Activated B cell treated with CpG ODN at 0.5 μM for 24 hours (primary cell): ENCODE measurements at regions not wholly inside any gene's neighbourhood (a gene's known extent, or its start where the extent isn't known, plus 50 kb on each side); places are given as distances from the start of the nearest gene placed in this dataset.

Source experiments
- ATAC-seq: fragments of 200-7000 bp; cut with Tn5 transposase; one replicate; pipeline ENCODE4 v1.10.0; 2021; ENCODE audit warnings: low read depth, mild to moderate bottlenecking, moderate library complexity
- CTCF ChIA-PET: fragments of 350-600 bp; sonication (Branson Sonifier 250); formaldehyde crosslinking; loops from one replicate; lab custom pipeline; 2021; ENCODE audit warnings: antibody characterized with exemption; lab: Charles Lee
- POLR2A ChIA-PET: fragments of 350-600 bp; sonication (Branson Sonifier 250); formaldehyde crosslinking; loops from one replicate; lab custom pipeline; 2021; ENCODE audit warnings: antibody characterized with exemption; lab: Charles Lee
- DNase-seq: peaks from one replicate; pipeline ENCODE4 v3.0.0; 2022
- H3K27ac Mint-ChIP-seq: one replicate; pipeline ENCODE4 v1.8.0; 2020; ENCODE audit warnings: mixed read lengths
- H3K27me3 Mint-ChIP-seq: one replicate; pipeline ENCODE4 v1.8.0; 2021; ENCODE audit warnings: mixed read lengths
- H3K36me3 Mint-ChIP-seq: one replicate; pipeline ENCODE4 v1.8.0; 2021; ENCODE audit warnings: low read depth, mixed read lengths
- H3K4me1 Mint-ChIP-seq: one replicate; pipeline ENCODE4 v1.8.0; 2021; ENCODE audit warnings: mixed read lengths
- H3K4me3 Mint-ChIP-seq: one replicate; pipeline ENCODE4 v1.8.0; 2020; ENCODE audit warnings: mild to moderate bottlenecking, mixed read lengths
- H3K9me3 Mint-ChIP-seq: one replicate; pipeline ENCODE4 v1.8.0; 2020; ENCODE audit warnings: mixed read lengths
- intact Hi-C: fragments of 100-400 bp; cut with micrococcal nuclease; formaldehyde crosslinking; loops from one replicate; pipeline ENCODE4 v1.15.1; 2024
- TF ChIP-seq, protein P1 (sequence below): fragments of 200-600 bp; IDR thresholded peaks from one replicate; pipeline ENCODE4 v1.8.0; 2022; ENCODE audit warnings: antibody characterized with exemption, mild to moderate bottlenecking

GRCh38 chr6:8499540-8499939 lies 64.2 kb upstream of the SLC35B3 start:
- Mint-ChIP-seq H3K27ac (no peak overlapping the region), H3K4me3 (no peak overlapping the region), H3K36me3 (no peaks in the 10 kb centered on the region), H3K27me3 (peaks cover 2% of the 10 kb centered on the region), H3K9me3 (peaks cover 3% of the 10 kb centered on the region), H3K4me1 (no peaks in the 10 kb centered on the region)
- no peak for DNase-seq
- TF ChIP-seq, protein P1, sequence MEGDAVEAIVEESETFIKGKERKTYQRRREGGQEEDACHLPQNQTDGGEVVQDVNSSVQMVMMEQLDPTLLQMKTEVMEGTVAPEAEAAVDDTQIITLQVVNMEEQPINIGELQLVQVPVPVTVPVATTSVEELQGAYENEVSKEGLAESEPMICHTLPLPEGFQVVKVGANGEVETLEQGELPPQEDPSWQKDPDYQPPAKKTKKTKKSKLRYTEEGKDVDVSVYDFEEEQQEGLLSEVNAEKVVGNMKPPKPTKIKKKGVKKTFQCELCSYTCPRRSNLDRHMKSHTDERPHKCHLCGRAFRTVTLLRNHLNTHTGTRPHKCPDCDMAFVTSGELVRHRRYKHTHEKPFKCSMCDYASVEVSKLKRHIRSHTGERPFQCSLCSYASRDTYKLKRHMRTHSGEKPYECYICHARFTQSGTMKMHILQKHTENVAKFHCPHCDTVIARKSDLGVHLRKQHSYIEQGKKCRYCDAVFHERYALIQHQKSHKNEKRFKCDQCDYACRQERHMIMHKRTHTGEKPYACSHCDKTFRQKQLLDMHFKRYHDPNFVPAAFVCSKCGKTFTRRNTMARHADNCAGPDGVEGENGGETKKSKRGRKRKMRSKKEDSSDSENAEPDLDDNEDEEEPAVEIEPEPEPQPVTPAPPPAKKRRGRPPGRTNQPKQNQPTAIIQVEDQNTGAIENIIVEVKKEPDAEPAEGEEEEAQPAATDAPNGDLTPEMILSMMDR: no peak
- POLR2A ChIA-PET: no interaction called here
- CTCF ChIA-PET: no interaction called here
- ATAC-seq: no peak
- intact Hi-C loops: no loop called here

DNA sequence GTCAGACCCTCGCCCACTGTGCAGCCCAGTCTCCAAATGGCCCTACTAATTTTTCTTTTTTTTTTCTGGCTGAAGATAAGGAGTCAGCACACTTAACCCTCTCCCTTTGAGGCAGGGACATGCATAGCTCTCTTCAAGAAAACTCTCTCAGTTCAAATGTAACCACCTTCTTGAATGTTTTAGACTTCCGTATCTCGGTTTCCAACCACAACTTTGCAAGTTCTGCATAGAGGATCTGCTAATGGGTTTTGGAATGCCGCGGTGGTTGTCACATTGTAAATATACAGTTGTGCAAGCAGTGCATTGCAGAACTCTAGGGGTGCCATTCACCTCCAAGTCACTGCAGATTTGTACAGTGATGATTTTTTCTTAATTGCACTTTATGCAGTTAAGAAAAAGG lies 59.4 kb upstream of the SLC35B3 start:
- Mint-ChIP-seq H3K27me3 (peaks cover 2% of the 10 kb centered on the region), H3K27ac (no peak overlapping the region), H3K36me3 (no peaks in the 10 kb centered on the region), H3K9me3 (peaks cover 3% of the 10 kb centered on the region), H3K4me3 (no peak overlapping the region), H3K4me1 (no peaks in the 10 kb centered on the region)
- CTCF ChIA-PET: no interaction called here
- ATAC-seq: no peak
- DNase-seq: no peak
- POLR2A ChIA-PET: no interaction called here
- intact Hi-C loops: no loop called here
- TF ChIP-seq, protein P1: no peak

- POLR2A ChIA-PET: no interaction called here
- H3K4me3 Mint-ChIP-seq: no peak overlapping the region
- H3K27me3 Mint-ChIP-seq: no peaks in the 10 kb centered on the region
- H3K36me3 Mint-ChIP-seq: no peaks in the 10 kb centered on the region
- no peaks in the 10 kb centered on the region for H3K4me1 Mint-ChIP-seq
- intact Hi-C loops: no loop called here
- TF ChIP-seq, protein P1: no peak
- DNase-seq (no peak), ATAC-seq (no peak)
- H3K27ac Mint-ChIP-seq: no peak overlapping the region
- CTCF ChIA-PET: no interaction called here
- H3K9me3 Mint-ChIP-seq: peaks cover 3% of the 10 kb centered on the region
Observed at GRCh38 chr6:8492536-8493133, 57.3 kb upstream of the SLC35B3 start.
